NCI-H1930 (cell line): ENCODE measurements at regions not wholly inside any gene's neighbourhood (a gene's known extent, or its start where the extent isn't known, plus 50 kb on each side); places are given as distances from the start of the nearest gene placed in this dataset.
"Not testable (repeated sequence)": the region's sequence is repeated elsewhere in the genome, so short reads cannot be mapped to it uniquely, and the experiment has no call there.

Experiments used
- DNase-seq, 2 experiments: peaks; one replicate each; lab custom pipeline; 2025; lab: John Stamatoyannopoulos, UW

GRCh38 chr20:55937283-55937682 is 68.0 kb downstream of the CBLN4 start:
- no peak for DNase-seq

GRCh38 chr20:55936209-55936595 is 69.1 kb downstream of the CBLN4 start:
- no peak for DNase-seq

- DNase-seq, result no peak
These were observed 69.7 kb downstream of the CBLN4 start for GRCh38 chr20:55935448-55936208.

- DNase-seq, result no peak
These were observed 71.2 kb downstream of the CBLN4 start for GRCh38 chr20:55934146-55934545.

GRCh38 chr20:55930876-55931275 is 74.4 kb downstream of the CBLN4 start:
- DNase-seq, result not testable (repeated sequence)

- DNase-seq, result no peak
These were observed 77.1 kb downstream of the CBLN4 start for GRCh38 chr20:55928266-55928665.

GRCh38 chr20:55919956-55920355 is 85.4 kb downstream of the CBLN4 start:
- DNase-seq, result no peak

- DNase-seq, result no peak
These were observed 86.0 kb downstream of the CBLN4 start for GRCh38 chr20:55919319-55919718.

GRCh38 chr20:55918471-55918870 is 86.8 kb downstream of the CBLN4 start:
- no peak for DNase-seq

GRCh38 chr20:55893031-55893430 is 112.3 kb downstream of the CBLN4 start:
- peak in 1 of 2 experiments; percentile 12 for DNase-seq

GRCh38 chr20:55888685-55889084 is 116.6 kb downstream of the CBLN4 start:
- no peak for DNase-seq

- no peak for DNase-seq
These were observed 122.4 kb downstream of the CBLN4 start for GRCh38 chr20:55882910-55883309.

GRCh38 chr20:55882286-55882685 is 123.0 kb downstream of the CBLN4 start:
- no peak for DNase-seq

- no peak for DNase-seq
These were observed 124.1 kb downstream of the CBLN4 start for GRCh38 chr20:55881204-55881603.

- no peak for DNase-seq
These were observed 125.0 kb downstream of the CBLN4 start for GRCh38 chr20:55880361-55880760.

- DNase-seq, result no peak
These were observed 150.3 kb downstream of the CBLN4 start for GRCh38 chr20:55855052-55855451.

- DNase-seq, result no peak
These were observed 175.0 kb downstream of the CBLN4 start for GRCh38 chr20:55830121-55830827.

- no peak for DNase-seq
These were observed 200.2 kb downstream of the CBLN4 start for GRCh38 chr20:55805138-55805537.

GRCh38 chr20:55800552-55801245 is 204.6 kb downstream of the CBLN4 start:
- no peak for DNase-seq

GRCh38 chr20:55793986-55794385 is 211.3 kb downstream of the CBLN4 start:
- DNase-seq, result no peak

- no peak for DNase-seq
These were observed 213.3 kb downstream of the CBLN4 start for GRCh38 chr20:55792049-55792448.

GRCh38 chr20:55790178-55790577 is 215.1 kb downstream of the CBLN4 start:
- DNase-seq, result no peak

GRCh38 chr20:55784036-55784435 is 221.3 kb downstream of the CBLN4 start:
- DNase-seq, result no peak
